ENCODE measurements at regions not wholly inside any gene's neighbourhood (a gene's known extent, or its start where the extent isn't known, plus 50 kb on each side); places are given as distances from the start of the nearest gene placed in this dataset.

- in situ Hi-C loops (cut with MboI; ENCODE audit: low sequenced_read_pairs), result loop anchor here (25.0 kb wide), 1 partner anchor 737 kb away; the partner anchor contains the start of gene C7
- Histone ChIP-seq H2BK120ac (ENCODE audit: low read depth, low read length) (no peak overlapping the region), H2AK9ac (replicated peaks; ENCODE audit: low read depth, low read length, poor library complexity) (no peak overlapping the region), H2AFZ (replicated peaks; ENCODE audit: low read length, poor library complexity) (no peak overlapping the region), H2BK15ac (ENCODE audit: low read depth, low read length) (no peak overlapping the region), H3K9me3 (ENCODE audit: control insufficient read depth, insufficient read depth, low read length) (no peaks in the 10 kb centered on the region), H3K27ac (ENCODE audit: insufficient read depth, low read length) (no peak overlapping the region), H3K56ac (ENCODE audit: extremely low read depth, insufficient read depth, low read length) (no peak overlapping the region), H3K9me1 (ENCODE audit: insufficient read depth, low read length) (no peaks in the 10 kb centered on the region), H3K9ac (ENCODE audit: low read depth, low read length) (no peak overlapping the region), H3K4me2 (ENCODE audit: low read depth, low read length) (no peak overlapping the region), H4K20me1 (ENCODE audit: insufficient read depth, low read length) (no peaks in the 10 kb centered on the region), H4K91ac (ENCODE audit: insufficient read depth, low read depth, low read length) (no peak overlapping the region), H4K8ac (ENCODE audit: low read depth in 2 of 2, low read length in 2 of 2) (no peak overlapping the region), H3K79me1 (ENCODE audit: low read depth in 1 of 2, low read length in 2 of 2) (no peaks in the 10 kb centered on the region), H4K5ac (ENCODE audit: low read depth, low read length) (no peak overlapping the region), H3K4me1 (ENCODE audit: control insufficient read depth, insufficient read depth, low read length) (peaks cover 5% of the 10 kb centered on the region), H2AK5ac (ENCODE audit: low read depth, low read length) (no peak overlapping the region), H3K14ac (replicated peaks; ENCODE audit: low read depth, low read length) (no peak overlapping the region), H3K23ac (ENCODE audit: low read depth, low read length) (no peak overlapping the region), H2BK5ac (ENCODE audit: low read depth, low read length, poor library complexity, severe bottlenecking) (no peak overlapping the region), H3K27me3 (ENCODE audit: control insufficient read depth, insufficient read depth, low read length) (no peaks in the 10 kb centered on the region), H3K36me3 (ENCODE audit: control insufficient read depth, insufficient read depth, low read length) (no peaks in the 10 kb centered on the region), H3K4ac (ENCODE audit: low read depth, low read length) (no peak overlapping the region), H2BK20ac (ENCODE audit: low read depth, low read length) (no peak overlapping the region), H3K4me3 (ENCODE audit: insufficient read depth, low read depth, low read length) (no peak overlapping the region), H3K18ac (ENCODE audit: low read depth, low read length) (no peak overlapping the region)
- ATAC-seq (ENCODE audit: low read depth), result peak; percentile 72
- intact Hi-C loops (cut with micrococcal nuclease), result no loop called here
- WGBS, 2 experiments (ENCODE audit: extremely low coverage in 2 of 2, insufficient read length in 1 of 2), result no CpG with 5 or more reads among the region's 3 CpGs
- BruUV-seq (replicated peaks), result no TSS peak
- ChIA-PET POLR2A (ENCODE audit: unreplicated experiment) (no interaction called here), CTCF (interaction anchor here (1.2 kb wide), 1 partner anchor 12 kb away, joined by 3 read pairs; no protein-coding TSS in a partner anchor)
- peak; percentile 80 for DNase-seq
- dilution Hi-C loops (cut with HindIII; ENCODE audit: low sequenced_read_pairs, unreplicated experiment), result no loop called here
- no peak for TF ChIP-seq CEBPB (IDR thresholded peaks at IDR 0.05; ENCODE audit: low read depth, low read length)
- peak; percentile 39; the same call in 1 of the 2 replicates for TF ChIP-seq FOS (IDR thresholded peaks at IDR 0.05; ENCODE audit: low read depth, low read length)
- peak; percentile 42; the same call in 1 of the 2 replicates for TF ChIP-seq NFE2L2 (IDR thresholded peaks at IDR 0.05; ENCODE audit: low read depth, low read length)
These were observed 139.3 kb upstream of the PLCXD3 start for GRCh38 chr5:41649659-41650058.
